Endothelial cell of umbilical vein (primary cell): ENCODE measurements at regions not wholly inside any gene's neighbourhood (a gene's known extent, or its start where the extent isn't known, plus 50 kb on each side); places are given as distances from the start of the nearest gene placed in this dataset.

Source experiments
- BruUV-seq: library from RNA; stranded (reverse); fragments of 400-500 nt; replicated peaks from 2 replicates; lab custom pipeline; 2021; lab: Mats Ljungman, UMichigan
- CTCF ChIA-PET: fragments of 300-600, 350-600 bp; sonication (Branson Sonifier 250); formaldehyde crosslinking; loops from one replicate; lab custom pipeline; 2021; ENCODE audit warnings: antibody characterized with exemption, inconsistent platforms; lab: Charles Lee
- POLR2A ChIA-PET: fragments of 300-600, 350-600 bp; sonication (Branson Sonifier 250); formaldehyde crosslinking; loops from one replicate; lab custom pipeline; 2021; ENCODE audit warnings: antibody characterized with exemption, inconsistent platforms; lab: Charles Lee
- DNase-seq: peaks from one replicate; pipeline ENCODE4 v3.0.0-alpha.2; 2011; ENCODE audit warnings: low read depth, low spot score
- FAIRE-seq: peaks from 2 replicates; lab custom pipeline; 2011; peaks lifted over from hg19 to GRCh38; lab: Jason Lieb, UNC
- H2AFZ ChIP-seq: 2 replicates; pipeline ENCODE4 v1.6.0; 2012; ENCODE audit warnings: low read depth, low read length, control low read depth, inconsistent platforms
- H3K27ac ChIP-seq: 2 replicates; pipeline ENCODE4 v1.5.1; 2011; ENCODE audit warnings: low read depth, mild to moderate bottlenecking, control low read depth, low read length, moderate library complexity; ENCODE audit not compliant: insufficient read depth
- H3K27me3 ChIP-seq, 2 experiments: 2 replicates each; pipeline versions ENCODE4 v1.6.0 to v1.6.1; 2011; ENCODE audit warnings: low read length in 2 of 2, mixed read lengths in 1 of 2; ENCODE audit not compliant: control insufficient read depth in 2 of 2, insufficient read depth in 2 of 2
- H3K36me3 ChIP-seq, 2 experiments: 2 replicates in 1 of 2; 3 replicates in 1 of 2; pipeline ENCODE4 v1.5.1; 2011; ENCODE audit warnings: low read length in 2 of 2, mild to moderate bottlenecking in 1 of 2, moderate library complexity in 1 of 2; ENCODE audit not compliant: control insufficient read depth in 2 of 2, insufficient read depth in 2 of 2; ENCODE audit errors: extremely low read depth in 1 of 2
- H3K4me1 ChIP-seq: 3 replicates; pipeline ENCODE4 v1.5.1; 2011; ENCODE audit warnings: mild to moderate bottlenecking, low read length; ENCODE audit not compliant: control insufficient read depth, insufficient read depth; ENCODE audit errors: extremely low read depth
- H3K4me2 ChIP-seq: 2 replicates; pipeline ENCODE4 v1.6.1; 2011; ENCODE audit warnings: low read length, control low read depth, mixed read lengths; ENCODE audit not compliant: insufficient read depth
- H3K4me3 ChIP-seq, 3 experiments: fragments of 200-600 bp in 1 of 3; sonication (generic), shearing (Covaris generic) in 1 of 3; replicated peaks in 1 of 3; 2 replicates each; pipeline ENCODE4 v1.5.1; 2011 to 2016; ENCODE audit warnings: control low read depth in 3 of 3, low read length in 3 of 3, mild to moderate bottlenecking in 2 of 3, inconsistent platforms in 1 of 3, low read depth in 1 of 3, moderate library complexity in 1 of 3; ENCODE audit not compliant: insufficient read depth in 1 of 3
- H3K79me2 ChIP-seq: 2 replicates; pipeline ENCODE4 v1.6.0; 2012; ENCODE audit warnings: low read length, inconsistent platforms; ENCODE audit not compliant: control insufficient read depth, insufficient read depth
- H3K9ac ChIP-seq: replicated peaks from 2 replicates; pipeline ENCODE3; 2011; ENCODE audit warnings: low read length, control low read depth; ENCODE audit not compliant: insufficient read depth; ENCODE audit errors: extremely low read depth
- H3K9me1 ChIP-seq: replicated peaks from 3 replicates; pipeline ENCODE4 v1.6.0; 2011; ENCODE audit warnings: mild to moderate bottlenecking, low read length; ENCODE audit not compliant: control insufficient read depth, insufficient read depth; ENCODE audit errors: extremely low read depth
- H3K9me3 ChIP-seq: replicated peaks from 2 replicates; pipeline ENCODE4 v1.5.1; 2012; ENCODE audit warnings: low read length, inconsistent platforms; ENCODE audit not compliant: control insufficient read depth, insufficient read depth
- H4K20me1 ChIP-seq: replicated peaks from 2 replicates; pipeline ENCODE3; 2011; ENCODE audit warnings: mild to moderate bottlenecking, low read length; ENCODE audit not compliant: control insufficient read depth, insufficient read depth; ENCODE audit errors: extremely low read depth
- CTCF ChIP-seq, 2 donors: IDR thresholded peaks; 1 replicate in 1 of 2; 2 replicates in 1 of 2; pipeline ENCODE4 v1.5.1; 2011; ENCODE audit warnings: low read length in 2 of 2, mild to moderate bottlenecking in 2 of 2, moderate library complexity in 2 of 2, control low read depth in 1 of 2, inconsistent platforms in 1 of 2, low read depth in 1 of 2; ENCODE audit not compliant: insufficient read depth in 1 of 2; ENCODE audit errors: extremely low read depth in 1 of 2
- EZH2 ChIP-seq: IDR thresholded peaks from 2 replicates; pipeline ENCODE4 v1.6.1; 2012; ENCODE audit warnings: borderline replicate concordance, low read depth, mild to moderate bottlenecking, moderate library complexity, low read length, inconsistent platforms; ENCODE audit not compliant: severe bottlenecking
- FOS ChIP-seq: IDR thresholded peaks from 2 replicates; pipeline ENCODE4 v1.6.1; 2011; ENCODE audit warnings: mild to moderate bottlenecking, low read length, moderate library complexity, borderline replicate concordance; ENCODE audit not compliant: insufficient read depth
- GATA2 ChIP-seq: IDR thresholded peaks from 2 replicates; pipeline ENCODE4 v1.7.0; 2011; ENCODE audit warnings: low read depth, mild to moderate bottlenecking, moderate library complexity, mixed read lengths, low read length; ENCODE audit not compliant: insufficient read length, insufficient read depth
- JUN ChIP-seq: IDR thresholded peaks from 2 replicates; pipeline ENCODE4 v1.6.1; 2011; ENCODE audit warnings: borderline replicate concordance, low read depth; ENCODE audit not compliant: insufficient read length, insufficient read depth
- MAX ChIP-seq: IDR thresholded peaks from 2 replicates; pipeline ENCODE4 v1.6.1; 2011; ENCODE audit not compliant: insufficient read depth, insufficient read length
- MYC ChIP-seq: IDR thresholded peaks from one replicate; pipeline ENCODE4 v1.6.1; 2011; ENCODE audit warnings: mild to moderate bottlenecking, low read depth, low read length
- POLR2A ChIP-seq: IDR thresholded peaks from 2 replicates; pipeline ENCODE4 v1.6.1; 2012; ENCODE audit warnings: low read depth, mild to moderate bottlenecking, control low read depth, low read length
- POLR2AphosphoS5 ChIP-seq: IDR thresholded peaks from 2 replicates; pipeline ENCODE4 v1.6.1; 2012; ENCODE audit warnings: low read depth, mild to moderate bottlenecking, control low read depth, low read length, moderate library complexity; ENCODE audit not compliant: insufficient read depth
- dilution Hi-C: fragments of 300-500 bp; cut with MboI; formaldehyde crosslinking; loops from one replicate; pipeline ENCODE4 v1.15.0; 2019; ENCODE audit warnings: low sequenced_read_pairs; ENCODE audit not compliant: extremely low pct_ligation_motif_present
- intact Hi-C: fragments of 100-400 bp; cut with micrococcal nuclease; formaldehyde crosslinking; loops from one replicate; pipeline ENCODE4 v1.10.0; 2022

- H3K9ac ChIP-seq = no peak overlapping the region
- no peak for DNase-seq
- no peaks in the 10 kb centered on the region for H3K4me1 ChIP-seq
- no peaks in the 10 kb centered on the region for H3K9me1 ChIP-seq
- no peak overlapping the region for H3K27ac ChIP-seq
- intact Hi-C loops = no loop called here
- TF ChIP-seq JUN (no peak), POLR2AphosphoS5 (no peak), GATA2 (no peak), MYC (no peak), EZH2 (no peak), FOS (no peak), MAX (no peak), POLR2A (no peak), CTCF (IDR thresholded peaks at IDR 0.05; ENCODE audit: extremely low read depth in 1 of 2, insufficient read depth in 1 of 2, low read depth in 1 of 2, low read length in 2 of 2) (no peak)
- dilution Hi-C loops = no loop called here
- POLR2A ChIA-PET = no interaction called here
- no peak for FAIRE-seq
- no peaks in the 10 kb centered on the region for H4K20me1 ChIP-seq
- no peak overlapping the region for H3K4me3 ChIP-seq
- H3K4me2 ChIP-seq = no peak overlapping the region
- H3K27me3 ChIP-seq = no peaks in the 10 kb centered on the region
- H3K79me2 ChIP-seq = no peaks in the 10 kb centered on the region
- no peaks in the 10 kb centered on the region for H3K36me3 ChIP-seq
- CTCF ChIA-PET = no interaction called here
- BruUV-seq = no TSS peak
- no peaks in the 10 kb centered on the region for H3K9me3 ChIP-seq
- H2AFZ ChIP-seq = no peak overlapping the region
These were observed 599.2 kb downstream of the TUSC7 start for GRCh38 chr3:117308756-117309155.
